ENCODE measurements at regions not wholly inside any gene's neighbourhood (a gene's known extent, or its start where the extent isn't known, plus 50 kb on each side); places are given as distances from the start of the nearest gene placed in this dataset.

- no peak overlapping the region for H3K27ac ChIP-seq
- H3K36me3 ChIP-seq = no peaks in the 10 kb centered on the region
- H3K4me1 ChIP-seq (ENCODE audit: control insufficient read depth in 1 of 2, low read depth in 2 of 2) = no peaks in the 10 kb centered on the region
- H3K4me3 ChIP-seq = no peak overlapping the region
- no peak for ATAC-seq (ENCODE audit: insufficient number of reproducible peaks, low FRiP score, low read depth)
- no peak for TF ChIP-seq CTCF (IDR thresholded peaks at IDR 0.05)
- H3K27me3 ChIP-seq (replicated peaks; ENCODE audit: insufficient read depth) = no peaks in the 10 kb centered on the region
- no peaks in the 10 kb centered on the region for H3K9me3 ChIP-seq
- DNase-seq (ENCODE audit: low spot score) = no peak
These were observed 58.9 kb downstream of the IRX1 start for GRCh38 chr5:3654515-3654914.

GRCh38 chr5:3656803-3657202, 61.2 kb downstream of the IRX1 start:
- Histone ChIP-seq H3K4me3 (no peak overlapping the region), H3K27me3 (replicated peaks; ENCODE audit: insufficient read depth) (no peaks in the 10 kb centered on the region), H3K27ac (no peak overlapping the region), H3K4me1 (ENCODE audit: control insufficient read depth in 1 of 2, low read depth in 2 of 2) (no peaks in the 10 kb centered on the region), H3K36me3 (no peaks in the 10 kb centered on the region), H3K9me3 (no peaks in the 10 kb centered on the region)
- TF ChIP-seq CTCF (IDR thresholded peaks at IDR 0.05) = no peak
- ATAC-seq (ENCODE audit: insufficient number of reproducible peaks, low FRiP score, low read depth) (no peak), DNase-seq (ENCODE audit: low spot score) (no peak)

DNA sequence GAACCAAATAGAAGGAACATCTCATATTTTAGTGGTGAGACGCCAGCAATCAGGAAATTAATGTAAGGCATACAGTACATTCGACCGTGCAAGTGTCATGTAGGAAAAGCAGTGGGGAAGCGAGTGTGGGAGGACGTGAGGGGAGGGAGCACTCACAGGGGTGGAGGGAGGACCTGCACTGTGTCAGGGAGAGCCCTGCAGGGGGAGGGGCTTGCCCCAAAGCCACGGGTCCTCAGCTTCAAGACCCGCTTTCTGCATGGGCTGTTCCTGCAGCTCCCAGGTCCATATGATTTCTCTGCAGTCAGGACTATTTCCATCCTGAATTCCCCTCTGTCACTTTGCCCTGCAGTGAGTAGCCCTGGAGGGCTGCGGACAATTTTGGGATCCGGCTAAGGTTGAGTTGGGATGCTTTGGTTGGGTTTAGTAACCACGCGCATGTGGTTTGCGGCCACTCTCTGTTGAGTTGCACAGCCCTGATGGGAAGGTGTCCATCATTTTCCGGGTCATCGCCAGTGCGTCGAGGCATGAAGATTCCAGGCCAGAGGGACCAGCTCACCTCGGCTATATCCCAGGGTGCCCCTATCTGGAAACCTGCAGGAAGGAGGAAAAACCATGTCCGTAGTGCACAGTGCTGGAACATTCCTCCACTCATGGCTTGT, 61.9 kb downstream of the IRX1 start:
- DNase-seq (ENCODE audit: low spot score) (no peak), ATAC-seq (ENCODE audit: insufficient number of reproducible peaks, low FRiP score, low read depth) (no peak)
- Histone ChIP-seq H3K27ac (no peak overlapping the region), H3K4me1 (ENCODE audit: control insufficient read depth in 1 of 2, low read depth in 2 of 2) (no peaks in the 10 kb centered on the region), H3K4me3 (no peak overlapping the region), H3K9me3 (no peaks in the 10 kb centered on the region), H3K36me3 (no peaks in the 10 kb centered on the region), H3K27me3 (replicated peaks; ENCODE audit: insufficient read depth) (no peaks in the 10 kb centered on the region)
- TF ChIP-seq CTCF (IDR thresholded peaks at IDR 0.05) = no peak

- Histone ChIP-seq H3K27me3 (replicated peaks; ENCODE audit: insufficient read depth) (no peaks in the 10 kb centered on the region), H3K36me3 (no peaks in the 10 kb centered on the region), H3K4me1 (ENCODE audit: control insufficient read depth in 1 of 2, low read depth in 2 of 2) (no peaks in the 10 kb centered on the region), H3K4me3 (no peak overlapping the region), H3K9me3 (no peaks in the 10 kb centered on the region), H3K27ac (no peak overlapping the region)
- no peak for DNase-seq (ENCODE audit: low spot score)
- ATAC-seq (ENCODE audit: insufficient number of reproducible peaks, low FRiP score, low read depth) = no peak
- no peak for TF ChIP-seq CTCF (IDR thresholded peaks at IDR 0.05)
These were observed 63.3 kb downstream of the IRX1 start for GRCh38 chr5:3658929-3659328.

DNA sequence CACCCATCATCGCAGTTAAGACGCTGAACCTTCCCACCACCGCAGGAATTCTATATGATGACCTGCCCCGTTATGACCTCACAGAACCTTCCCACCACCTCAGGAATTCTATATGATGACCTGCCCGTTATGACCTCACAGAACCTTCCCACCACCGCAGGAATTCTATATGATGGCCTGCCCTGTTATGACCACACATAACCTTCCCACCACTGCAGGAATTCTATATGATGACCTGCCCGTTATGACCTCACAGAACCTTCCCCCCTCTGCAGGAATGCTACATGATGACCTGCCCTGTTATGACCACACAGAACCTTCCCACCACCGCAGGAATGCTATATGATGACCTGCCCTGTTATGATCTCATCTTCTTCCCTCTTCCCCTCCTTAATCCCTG, 64.3 kb downstream of the IRX1 start:
- DNase-seq (ENCODE audit: low spot score) (no peak), ATAC-seq (ENCODE audit: insufficient number of reproducible peaks, low FRiP score, low read depth) (no peak)
- Histone ChIP-seq H3K4me1 (ENCODE audit: control insufficient read depth in 1 of 2, low read depth in 2 of 2) (no peaks in the 10 kb centered on the region), H3K36me3 (no peaks in the 10 kb centered on the region), H3K9me3 (no peaks in the 10 kb centered on the region), H3K27ac (no peak overlapping the region), H3K27me3 (replicated peaks; ENCODE audit: insufficient read depth) (no peaks in the 10 kb centered on the region), H3K4me3 (no peak overlapping the region)
- no peak for TF ChIP-seq CTCF (IDR thresholded peaks at IDR 0.05)

Measured in thoracic aorta (tissue), 2 donors.